ENCODE measurements at regions not wholly inside any gene's neighbourhood (a gene's known extent, or its start where the extent isn't known, plus 50 kb on each side); places are given as distances from the start of the nearest gene placed in this dataset.
"Not testable (repeated sequence)": the region's sequence is repeated elsewhere in the genome, so short reads cannot be mapped to it uniquely, and the experiment has no call there.

- TF ChIP-seq CTCF (conservative IDR thresholded peaks at IDR 0.05; ENCODE audit: low read depth, low read length), result no peak
- DNase-seq (ENCODE audit: low read depth), result no peak
Observed at GRCh38 chr1:30660241-30660640, 63.1 kb downstream of the MATN1 start.

GRCh38 chr1:30659702-30660101 is 63.7 kb downstream of the MATN1 start:
- no peak overlapping the region for H3K4me3 ChIP-seq (ENCODE audit: low read depth, low read length)
- DNase-seq (ENCODE audit: low read depth), result no peak
- no peak for TF ChIP-seq CTCF (conservative IDR thresholded peaks at IDR 0.05; ENCODE audit: low read depth, low read length)

More at GRCh38 chr1:30660241-30660640, 63.1 kb downstream of the MATN1 start:
- H3K4me3 ChIP-seq (ENCODE audit: low read depth, low read length), result no peak overlapping the region

DNA sequence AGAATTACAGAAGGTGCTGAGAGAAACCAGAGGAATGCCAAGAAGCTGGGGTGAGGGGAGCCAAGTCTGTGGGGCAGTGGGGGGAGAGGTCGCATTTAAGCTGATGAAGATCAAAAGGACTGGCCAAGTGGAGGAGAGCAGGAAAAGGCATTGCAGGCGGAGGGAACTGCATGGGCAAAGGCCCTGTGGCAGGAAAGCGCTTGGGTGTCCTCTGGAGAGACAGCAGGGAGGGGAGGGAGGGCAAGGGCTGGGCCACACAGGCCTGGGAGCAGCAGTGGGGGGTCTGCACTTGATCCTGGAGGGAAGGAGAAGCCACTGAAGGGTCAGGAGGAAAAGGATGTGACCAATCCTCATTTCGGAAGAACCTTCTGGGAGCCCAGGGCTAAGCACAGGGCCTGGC is 65.0 kb downstream of the MATN1 start:
- not testable (repeated sequence) for H3K4me3 ChIP-seq (ENCODE audit: low read depth, low read length)

DNA sequence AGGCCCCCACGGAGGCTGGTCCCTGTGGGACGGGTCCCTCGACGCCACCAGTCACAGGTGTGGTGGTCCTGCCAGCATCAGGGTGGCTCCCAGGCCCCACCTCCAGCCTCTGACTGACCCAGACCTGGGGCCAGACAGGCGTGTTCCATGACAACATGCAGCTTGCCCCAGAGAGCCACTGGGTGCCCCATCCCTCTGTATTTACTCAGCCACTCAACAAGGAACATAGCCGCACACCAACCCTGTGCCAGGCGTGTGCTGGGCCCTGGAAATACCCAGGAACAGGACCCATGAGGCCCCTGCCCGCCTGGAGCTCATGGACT is 65.4 kb downstream of the MATN1 start:
- H3K4me3 ChIP-seq (ENCODE audit: low read depth, low read length), result no peak overlapping the region
- no peak for DNase-seq (ENCODE audit: low read depth)
- TF ChIP-seq CTCF (conservative IDR thresholded peaks at IDR 0.05; ENCODE audit: low read depth, low read length), result no peak

More for the DNA sequence above, 65.0 kb downstream of the MATN1 start:
- not testable (repeated sequence) for DNase-seq (ENCODE audit: low read depth)

GRCh38 chr1:30657131-30658013 is 66.0 kb downstream of the MATN1 start:
- TF ChIP-seq CTCF (conservative IDR thresholded peaks at IDR 0.05; ENCODE audit: low read depth, low read length), result no peak
- no peak for DNase-seq (ENCODE audit: low read depth)
- H3K4me3 ChIP-seq (ENCODE audit: low read depth, low read length), result no peak overlapping the region

DNA sequence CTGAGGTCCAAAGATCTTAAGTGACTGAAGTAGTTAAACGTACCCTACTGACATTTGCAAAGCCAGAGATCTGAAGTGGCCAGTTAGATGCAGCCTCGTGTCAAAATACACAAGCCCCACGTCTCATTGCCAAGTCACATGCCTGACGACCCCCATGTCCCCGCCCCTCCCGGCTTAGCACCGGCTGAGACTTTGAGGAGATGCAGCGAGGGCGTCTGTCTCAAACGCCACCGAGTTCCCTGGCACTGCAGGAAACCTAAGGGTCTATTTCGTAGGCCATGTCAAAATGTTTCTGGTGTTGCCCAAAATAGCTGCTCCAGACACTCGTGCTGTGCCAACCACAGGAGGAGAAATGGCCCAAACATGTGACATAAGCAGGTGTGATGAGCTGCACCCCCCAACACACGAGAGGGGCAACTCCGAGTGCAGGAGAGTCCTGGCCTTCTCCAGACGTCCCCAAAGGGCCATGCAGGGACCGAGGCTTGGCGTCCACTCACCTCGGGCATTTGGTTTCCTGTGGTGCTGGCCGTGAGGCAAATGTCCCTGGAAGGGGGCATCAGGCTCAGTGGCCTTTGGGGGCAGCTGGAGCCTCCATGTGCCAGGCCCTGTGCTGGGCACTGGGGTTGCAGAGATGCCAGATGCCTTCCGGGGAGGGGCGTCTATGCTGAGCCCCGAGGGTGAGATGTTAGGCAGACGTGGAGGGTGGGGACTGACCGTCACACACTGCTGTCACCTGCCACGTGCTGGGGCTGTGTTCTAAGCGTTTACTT is 67.0 kb downstream of the MATN1 start:
- no peak for TF ChIP-seq CTCF (conservative IDR thresholded peaks at IDR 0.05; ENCODE audit: low read depth, low read length)
- no peak overlapping the region for H3K4me3 ChIP-seq (ENCODE audit: low read depth, low read length)
- DNase-seq (ENCODE audit: low read depth), result no peak

DNA sequence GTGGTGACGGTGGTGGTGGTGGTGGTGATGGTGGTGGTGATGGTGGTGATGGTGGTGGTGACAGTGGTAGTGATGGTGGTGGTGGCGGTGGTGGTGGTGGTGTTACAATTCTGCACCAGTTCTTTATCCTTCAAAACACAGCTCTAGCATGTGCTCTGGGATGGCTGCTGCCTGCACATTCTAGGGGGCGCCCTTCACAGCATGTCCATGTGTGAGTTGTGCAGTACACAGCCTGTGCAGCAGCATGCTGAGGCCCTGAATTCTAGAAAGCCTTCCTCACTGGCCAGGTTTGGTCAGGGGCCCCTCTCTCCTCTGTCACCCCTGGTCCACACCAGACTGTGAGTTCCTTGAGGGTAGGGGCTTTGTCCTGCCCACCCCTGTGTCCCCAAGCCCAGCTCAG is 67.7 kb downstream of the MATN1 start:
- H3K4me3 ChIP-seq (ENCODE audit: low read depth, low read length), result no peak overlapping the region
- TF ChIP-seq CTCF (conservative IDR thresholded peaks at IDR 0.05; ENCODE audit: low read depth, low read length), result no peak
- no peak for DNase-seq (ENCODE audit: low read depth)

Measured in choroid plexus epithelial cell (primary cell).